ENCODE measurements at regions not wholly inside any gene's neighbourhood (a gene's known extent, or its start where the extent isn't known, plus 50 kb on each side); places are given as distances from the start of the nearest gene placed in this dataset.

- peak; percentile 25 for DNase-seq (ENCODE audit: low read depth)
- no peak for TF ChIP-seq CTCF (IDR thresholded peaks at IDR 0.05; ENCODE audit: low read length, missing control alignments)
- H3K4me3 ChIP-seq (replicated peaks; ENCODE audit: low read depth, low read length): no peak overlapping the region
These were observed 142.9 kb upstream of the KLF7 start for GRCh38 chr2:207308519-207309224.

DNA sequence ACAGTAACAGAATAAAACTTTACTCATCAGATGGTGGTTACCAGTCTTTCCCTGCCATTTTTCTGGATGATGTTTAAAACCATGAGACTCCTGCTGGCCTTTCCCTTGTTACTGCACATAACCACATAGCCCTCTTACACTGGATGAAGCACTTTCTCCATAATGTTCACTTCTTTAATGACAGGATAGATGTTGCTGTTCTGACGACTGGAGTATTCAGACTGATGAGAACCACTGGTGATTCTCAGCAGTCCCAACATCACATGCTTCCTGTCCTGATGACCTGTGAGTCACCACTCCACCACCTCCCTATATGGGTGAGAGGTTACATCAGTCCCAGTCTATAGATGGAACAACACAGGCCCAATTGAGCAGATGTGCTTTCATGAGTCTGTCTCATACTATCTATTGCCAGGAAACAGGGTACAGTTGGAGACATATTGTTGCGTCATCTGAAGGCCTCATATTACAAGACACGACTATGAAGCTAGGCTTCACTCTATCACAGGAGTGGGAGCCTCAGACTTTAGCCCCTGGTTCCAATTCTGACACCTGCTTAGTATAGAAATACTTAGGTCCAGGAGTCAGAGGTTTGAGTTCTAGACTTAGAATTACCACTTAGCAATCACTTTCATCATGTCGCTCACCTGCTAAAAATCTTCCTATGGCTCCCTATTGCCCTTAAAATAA, 145.7 kb upstream of the KLF7 start:
- peak; percentile 66 for TF ChIP-seq CTCF (IDR thresholded peaks at IDR 0.05; ENCODE audit: low read length, missing control alignments)
- peak; percentile 99 for DNase-seq (ENCODE audit: low read depth)

DNA sequence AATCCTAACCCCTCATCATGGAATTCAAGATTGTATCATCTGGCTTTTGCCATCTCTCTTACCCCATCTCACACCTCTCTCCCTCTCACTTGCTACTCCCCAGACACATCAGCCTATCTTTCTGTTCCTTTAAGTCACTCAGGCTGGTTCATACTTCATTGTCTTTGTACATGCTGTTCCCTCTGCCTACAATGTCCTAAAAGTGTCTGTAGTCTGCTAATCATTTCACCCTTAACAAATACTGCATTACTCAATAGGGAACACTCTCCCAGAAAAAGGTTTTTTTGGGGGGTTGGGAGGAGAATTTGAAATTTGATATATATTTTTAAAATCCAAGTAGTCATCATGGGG, 146.2 kb upstream of the KLF7 start:
- TF ChIP-seq CTCF (IDR thresholded peaks at IDR 0.05; ENCODE audit: low read length, missing control alignments): no peak
- no peak for DNase-seq (ENCODE audit: low read depth)
- no peak overlapping the region for H3K4me3 ChIP-seq (replicated peaks; ENCODE audit: low read depth, low read length)

More for the DNA sequence above, 145.7 kb upstream of the KLF7 start:
- no peak overlapping the region for H3K4me3 ChIP-seq (replicated peaks; ENCODE audit: low read depth, low read length)

DNA sequence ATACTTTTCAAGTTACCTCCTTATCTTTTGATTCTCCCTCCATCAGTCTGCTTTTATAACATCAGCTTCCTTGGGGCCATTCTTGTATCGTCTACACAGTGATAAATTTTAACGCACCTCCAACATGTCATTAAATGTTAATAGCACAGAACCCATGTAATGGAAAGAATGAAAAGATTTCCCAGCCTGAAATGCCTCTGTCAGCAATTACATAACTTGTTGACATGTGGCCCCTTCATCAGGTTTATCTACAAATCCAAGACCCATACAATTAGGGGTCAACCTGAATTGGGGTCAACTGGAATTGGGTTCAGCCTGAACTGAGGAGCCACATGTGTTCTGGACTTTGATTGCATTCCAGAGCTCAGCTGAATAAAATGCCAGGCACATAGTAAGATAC, 148.2 kb upstream of the KLF7 start:
- no peak overlapping the region for H3K4me3 ChIP-seq (replicated peaks; ENCODE audit: low read depth, low read length)
- no peak for TF ChIP-seq CTCF (IDR thresholded peaks at IDR 0.05; ENCODE audit: low read length, missing control alignments)
- DNase-seq (ENCODE audit: low read depth): no peak

GRCh38 chr2:207315131-207315530, 149.4 kb upstream of the KLF7 start:
- DNase-seq (ENCODE audit: low read depth): peak; percentile 36
- H3K4me3 ChIP-seq (replicated peaks; ENCODE audit: low read depth, low read length): no peak overlapping the region
- TF ChIP-seq CTCF (IDR thresholded peaks at IDR 0.05; ENCODE audit: low read length, missing control alignments): no peak

DNA sequence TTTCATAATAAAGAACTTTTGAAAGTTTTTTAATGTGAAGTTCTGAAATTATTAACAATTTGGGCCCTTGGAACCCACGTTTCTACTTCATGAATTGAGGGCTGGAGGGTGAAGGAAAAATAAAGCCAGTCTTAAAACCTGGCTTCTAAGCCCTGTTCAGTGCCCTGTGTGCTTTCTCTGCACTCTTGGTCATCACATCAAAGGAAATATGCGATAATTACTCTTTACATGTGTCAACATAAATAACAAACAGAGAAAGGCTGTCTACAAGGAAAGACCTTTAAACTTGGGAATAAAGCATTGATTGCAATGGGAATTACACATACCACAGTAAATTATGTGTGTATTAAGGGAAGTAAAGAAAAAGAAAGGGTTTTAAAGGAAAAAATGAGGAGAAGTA, 150.7 kb upstream of the KLF7 start:
- DNase-seq (ENCODE audit: low read depth): no peak
- H3K4me3 ChIP-seq (replicated peaks; ENCODE audit: low read depth, low read length): no peak overlapping the region
- TF ChIP-seq CTCF (IDR thresholded peaks at IDR 0.05; ENCODE audit: low read length, missing control alignments): no peak

DNA sequence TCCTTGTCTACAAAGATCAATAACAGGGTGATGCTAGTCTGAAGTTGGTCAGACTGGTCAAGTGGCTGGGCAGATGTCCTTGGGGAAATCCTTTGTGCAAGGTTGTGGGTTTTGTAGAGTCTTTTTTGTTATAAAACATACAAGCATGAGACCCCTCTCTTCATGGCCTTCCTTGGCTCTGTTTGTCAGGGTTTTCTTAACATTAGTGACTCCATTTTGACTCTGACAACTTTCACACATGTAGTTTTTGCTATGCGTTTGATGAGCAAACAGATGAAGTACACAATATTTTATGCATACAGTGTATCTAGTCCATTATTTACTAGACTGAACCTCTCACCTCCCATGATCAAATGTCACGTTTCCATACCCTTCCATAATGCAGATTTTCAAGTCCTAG, 151.2 kb upstream of the KLF7 start:
- no peak for DNase-seq (ENCODE audit: low read depth)
- no peak overlapping the region for H3K4me3 ChIP-seq (replicated peaks; ENCODE audit: low read depth, low read length)
- TF ChIP-seq CTCF (IDR thresholded peaks at IDR 0.05; ENCODE audit: low read length, missing control alignments): no peak
